Activated T-cell treated with anti-CD3 and anti-CD28 coated beads for 48 hours (primary cell): ENCODE measurements at regions not wholly inside any gene's neighbourhood (a gene's known extent, or its start where the extent isn't known, plus 50 kb on each side); places are given as distances from the start of the nearest gene placed in this dataset.

Source experiments
- DNase-seq: peaks from one replicate; pipeline ENCODE4 v3.0.0-alpha.2; 2020; ENCODE audit warnings: low read depth

GRCh38 chr4:43345323-43345925, 452.9 kb downstream of the GRXCR1 start:
- no peak for DNase-seq

DNA sequence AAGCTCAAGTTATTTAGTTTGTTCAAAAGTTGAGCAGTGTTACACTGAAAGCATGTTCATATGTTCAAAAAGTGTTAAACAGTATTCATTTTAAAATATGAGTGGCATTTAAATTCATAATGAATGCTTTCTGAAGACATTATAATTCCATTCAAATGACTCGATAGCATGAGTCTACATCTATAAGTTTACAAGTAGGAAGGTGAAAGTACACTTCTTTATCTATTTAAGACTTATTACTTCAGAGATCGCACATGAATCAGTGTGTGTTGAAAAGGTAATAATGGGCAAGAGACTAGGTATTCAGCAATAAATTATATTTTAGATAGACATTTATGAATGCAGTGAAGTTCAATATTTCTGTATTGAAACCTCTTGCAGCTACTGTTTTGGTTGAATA, 456.1 kb downstream of the GRXCR1 start:
- DNase-seq = no peak

DNA sequence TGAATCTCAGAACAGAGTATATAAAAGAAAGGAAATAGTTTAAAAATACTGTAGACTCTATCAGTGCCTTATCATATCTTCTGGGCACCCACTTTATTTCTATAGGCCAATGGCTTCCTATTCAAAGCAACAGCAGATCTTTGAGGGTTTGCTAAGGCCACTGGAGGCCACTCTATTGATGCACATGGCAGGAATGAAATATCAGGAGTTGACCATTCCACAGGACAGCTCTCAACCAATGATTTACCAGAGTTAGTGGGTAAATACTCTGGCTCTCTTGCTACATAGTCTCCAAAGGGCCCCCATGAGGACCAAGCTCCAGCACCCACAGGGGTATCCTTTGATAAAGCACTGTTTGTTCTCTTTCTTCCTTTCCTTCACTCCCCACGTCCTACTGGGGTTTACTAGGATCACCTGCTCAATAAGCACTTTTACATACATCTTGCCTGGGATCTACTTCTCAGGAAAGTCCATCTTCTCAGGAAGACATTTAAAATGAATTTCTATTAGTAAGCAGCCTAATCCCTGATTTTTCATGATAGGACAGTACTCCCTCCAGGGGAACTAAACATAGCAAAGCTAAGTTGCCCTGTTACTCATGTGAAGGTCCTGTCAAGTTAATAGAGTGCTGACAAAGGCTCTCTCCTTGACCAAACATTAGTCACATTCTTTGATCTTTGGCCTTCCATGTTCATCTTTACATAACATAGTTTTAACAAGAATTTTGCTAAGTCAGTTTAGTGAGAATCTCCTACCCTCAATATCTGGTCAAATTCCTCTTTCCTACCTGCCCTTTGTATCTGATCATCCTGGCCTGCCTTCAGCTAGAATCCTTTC, 459.7 kb downstream of the GRXCR1 start:
- DNase-seq = no peak

DNA sequence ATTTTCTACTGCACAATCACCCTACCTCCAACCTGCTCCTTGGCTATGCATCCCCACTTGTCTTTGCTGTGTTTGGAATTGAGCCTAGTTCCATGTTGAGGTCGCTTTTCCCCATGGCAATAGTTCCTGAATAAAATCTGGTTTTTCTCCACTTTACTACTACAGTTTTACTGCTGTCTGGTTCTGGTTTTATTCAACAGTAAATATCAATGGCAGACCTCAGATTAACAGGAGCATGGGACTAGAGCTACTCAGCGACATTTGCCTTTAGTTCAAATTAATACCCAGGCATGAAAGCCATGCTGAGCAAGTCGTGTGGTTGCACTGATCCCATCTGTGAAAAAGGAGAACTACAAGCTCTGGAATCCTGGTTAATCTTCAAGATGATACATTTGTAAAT, 460.3 kb downstream of the GRXCR1 start:
- no peak for DNase-seq

DNA sequence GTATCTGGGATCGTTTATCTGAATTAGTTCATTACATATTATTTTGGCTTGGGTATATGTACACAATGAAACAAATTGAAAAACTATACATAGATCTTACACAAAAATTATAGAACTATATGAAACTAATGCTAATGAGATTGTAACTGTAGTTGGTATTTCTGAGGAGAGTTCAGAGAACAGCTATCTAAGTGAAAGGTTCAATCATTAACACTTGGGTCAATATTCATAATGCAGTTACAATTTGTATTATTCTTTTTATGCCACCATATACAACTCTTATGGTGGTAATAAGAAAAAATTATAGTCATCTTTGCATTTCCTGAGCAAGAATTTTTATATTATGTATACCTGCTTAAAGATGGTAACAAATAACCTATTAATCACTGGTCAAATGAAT, 461.0 kb downstream of the GRXCR1 start:
- DNase-seq = no peak

DNA sequence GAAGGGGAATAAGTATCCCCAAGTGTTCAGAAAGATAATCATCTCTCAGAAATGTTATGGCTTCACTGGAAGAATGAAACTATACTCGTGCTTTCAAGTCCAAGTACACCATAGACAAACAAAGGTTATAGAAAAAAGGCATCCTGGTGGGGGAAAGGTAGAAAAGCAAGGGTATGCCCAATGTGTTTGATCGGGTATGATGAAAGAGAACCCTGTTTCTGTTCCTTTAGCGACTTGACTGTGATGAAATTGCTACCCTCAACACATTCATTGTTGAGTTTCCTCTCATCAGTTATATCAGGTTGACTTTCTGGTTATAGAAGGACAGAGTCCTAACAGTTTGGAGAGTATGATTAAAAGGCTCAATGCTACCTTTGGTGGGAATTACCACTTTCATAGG, 464.3 kb downstream of the GRXCR1 start:
- no peak for DNase-seq

DNA sequence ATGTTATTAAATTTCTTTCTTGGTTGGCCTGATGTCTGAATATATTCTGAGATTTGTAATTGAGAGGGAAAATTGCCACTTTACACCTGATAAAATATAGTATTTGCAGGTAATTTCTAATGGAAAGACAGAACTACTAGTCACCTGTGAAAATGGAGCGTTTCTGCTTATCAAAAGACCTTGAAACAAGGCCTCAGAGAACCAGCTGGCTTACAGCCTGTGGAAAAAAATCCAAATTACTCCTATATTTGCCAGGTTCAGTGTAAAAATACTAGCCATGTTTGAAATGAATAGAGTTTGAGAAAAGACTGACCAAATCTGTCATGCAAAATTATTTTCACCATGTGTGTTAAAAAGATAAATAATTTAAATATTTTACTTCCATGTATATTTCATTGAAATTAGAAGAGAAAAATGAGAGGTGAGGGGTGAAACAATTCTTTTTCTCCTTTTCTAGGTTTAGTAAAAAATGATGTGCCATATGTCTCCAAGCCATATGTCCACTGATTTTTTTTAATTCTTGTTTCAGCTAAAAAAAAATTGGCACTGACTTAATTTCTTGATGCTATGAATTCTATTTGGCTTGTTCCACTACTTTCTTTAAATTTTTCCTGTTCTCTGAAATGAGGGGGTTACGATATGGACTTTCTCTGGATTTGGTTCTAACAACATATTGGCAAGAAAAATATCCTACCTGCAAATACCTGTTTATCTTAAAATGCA, 464.9 kb downstream of the GRXCR1 start:
- no peak for DNase-seq

- no peak for DNase-seq
These were observed 467.8 kb downstream of the GRXCR1 start for GRCh38 chr4:43360296-43360695.

DNA sequence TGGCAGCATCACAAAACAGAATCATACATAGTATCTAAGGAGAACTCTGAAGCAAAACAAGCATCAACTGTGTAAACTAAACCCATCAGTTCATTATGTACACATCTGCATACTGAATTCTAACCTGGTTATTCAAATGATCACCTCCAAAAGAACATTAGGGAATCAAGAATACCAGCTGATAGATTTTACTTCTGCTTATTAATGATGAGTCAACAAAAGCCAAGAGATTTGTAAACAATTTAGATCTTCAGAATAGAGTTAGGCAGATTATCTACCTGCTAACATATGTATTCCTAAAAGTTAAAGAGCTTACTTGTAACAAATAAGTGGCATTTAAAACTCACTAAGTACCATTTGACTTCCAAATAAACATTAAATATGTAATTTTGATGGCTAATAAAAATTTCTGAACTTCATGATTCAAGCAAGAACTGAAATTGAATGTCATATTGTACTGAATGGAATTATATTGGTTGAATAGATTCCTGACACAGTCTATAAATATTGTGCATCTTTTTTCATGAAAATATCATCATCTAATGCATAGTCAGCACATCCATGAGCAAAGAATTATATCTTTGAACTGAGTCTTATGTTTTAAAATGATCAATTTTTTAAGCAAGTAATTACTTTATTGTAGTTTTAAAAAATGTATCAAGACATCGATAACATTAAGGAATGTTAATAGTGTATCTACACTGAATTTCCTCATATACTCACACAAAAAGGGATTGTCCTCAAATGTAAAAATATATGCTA, 470.5 kb downstream of the GRXCR1 start:
- no peak for DNase-seq

GRCh38 chr4:43369036-43369594, 476.6 kb downstream of the GRXCR1 start:
- no peak for DNase-seq

GRCh38 chr4:43373201-43373600, 480.7 kb downstream of the GRXCR1 start:
- no peak for DNase-seq

GRCh38 chr4:43374216-43374751, 481.8 kb downstream of the GRXCR1 start:
- no peak for DNase-seq

DNA sequence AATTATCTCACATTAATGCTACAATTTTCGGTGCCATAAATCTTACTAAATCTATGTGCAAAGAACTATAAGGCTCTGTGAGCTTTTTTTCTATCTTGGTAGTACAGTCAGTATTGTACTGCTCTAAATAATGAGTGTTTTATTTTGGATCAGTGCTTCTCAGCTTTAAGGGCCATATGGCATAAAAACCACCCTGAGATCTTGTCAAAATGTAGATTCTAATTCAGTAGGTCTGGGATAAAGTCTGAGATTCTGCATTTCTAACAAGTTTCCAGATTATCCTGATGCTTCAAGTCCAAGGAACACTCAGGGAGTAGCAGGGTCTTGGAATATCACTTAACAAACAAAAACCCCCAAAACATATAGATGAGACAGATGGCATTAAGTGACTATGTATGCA, 486.5 kb downstream of the GRXCR1 start:
- DNase-seq = no peak

DNA sequence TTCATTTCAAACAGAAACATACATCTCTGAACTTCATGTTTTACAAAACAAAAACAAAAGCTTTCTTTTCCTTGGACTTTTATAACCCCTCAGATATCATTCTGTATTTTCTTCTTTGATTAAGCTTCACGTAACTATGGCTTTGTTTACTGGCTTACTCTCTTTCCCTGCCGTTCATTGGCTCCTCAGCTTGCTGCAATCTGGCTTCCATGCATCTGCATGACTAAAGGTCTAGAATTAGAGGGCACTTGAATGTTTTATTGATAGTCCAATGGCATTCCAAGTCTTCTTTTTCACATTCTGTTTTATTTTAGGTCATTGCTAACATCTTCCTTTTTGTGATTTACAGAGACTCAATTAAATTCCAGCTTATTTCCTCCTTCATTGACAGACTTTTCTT, 487.6 kb downstream of the GRXCR1 start:
- no peak for DNase-seq

DNA sequence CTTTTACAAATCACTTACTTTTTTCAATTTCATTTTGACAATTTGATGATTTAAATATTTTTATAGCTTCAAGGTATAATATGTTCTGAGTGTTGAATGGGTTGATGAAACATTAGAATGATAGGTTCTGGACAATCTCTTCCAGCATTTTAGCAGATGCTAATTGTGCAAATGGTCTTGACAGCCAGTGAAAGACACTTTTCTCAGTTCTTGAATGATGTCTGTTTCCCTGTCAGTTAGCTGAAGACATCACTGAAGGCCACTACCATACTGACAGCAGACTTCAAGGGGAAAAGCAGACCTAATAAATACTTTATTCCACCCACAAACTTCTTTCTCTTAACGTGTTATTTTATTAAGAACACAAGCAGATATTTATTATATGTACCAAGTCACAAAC, 498.6 kb downstream of the GRXCR1 start:
- DNase-seq = no peak

DNA sequence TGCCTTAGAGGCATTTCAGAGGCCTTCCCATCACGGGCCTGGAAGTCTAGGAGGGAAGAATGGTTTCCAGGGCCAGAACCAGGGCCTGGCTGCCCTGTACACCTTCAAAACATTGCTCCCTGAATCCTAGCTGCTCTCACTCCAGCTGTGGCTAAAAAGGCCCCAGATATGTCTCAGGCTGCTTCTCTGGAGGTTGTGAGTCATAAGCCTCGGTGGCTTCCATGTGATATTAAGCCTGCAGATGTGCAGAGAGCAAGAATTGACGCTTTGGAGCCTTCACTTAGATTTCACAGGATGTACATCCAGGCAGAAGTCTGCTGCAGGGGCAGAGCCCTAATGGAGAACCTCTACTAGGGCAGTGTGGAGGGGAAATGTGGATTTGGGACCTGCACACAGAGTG, 502.5 kb downstream of the GRXCR1 start:
- no peak for DNase-seq

DNA sequence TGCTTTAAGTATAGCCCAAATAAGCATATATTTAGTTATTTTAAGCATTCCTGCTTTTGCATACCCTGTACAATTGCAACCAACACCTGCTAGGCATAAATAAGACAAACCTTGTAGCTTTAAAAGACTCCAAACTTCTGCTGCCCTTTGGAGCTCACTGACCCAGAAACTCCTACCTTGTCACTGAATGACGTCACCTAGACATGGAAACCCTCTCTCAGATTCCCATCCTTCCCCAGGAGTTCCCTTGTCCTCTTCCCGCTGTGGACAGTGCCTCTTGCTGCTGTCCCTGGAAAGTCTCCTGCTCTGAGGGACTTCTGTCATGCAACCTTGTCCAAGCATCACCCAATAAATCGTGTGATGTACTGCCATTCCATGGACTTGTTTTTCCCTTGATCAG, 507.2 kb downstream of the GRXCR1 start:
- no peak for DNase-seq

DNA sequence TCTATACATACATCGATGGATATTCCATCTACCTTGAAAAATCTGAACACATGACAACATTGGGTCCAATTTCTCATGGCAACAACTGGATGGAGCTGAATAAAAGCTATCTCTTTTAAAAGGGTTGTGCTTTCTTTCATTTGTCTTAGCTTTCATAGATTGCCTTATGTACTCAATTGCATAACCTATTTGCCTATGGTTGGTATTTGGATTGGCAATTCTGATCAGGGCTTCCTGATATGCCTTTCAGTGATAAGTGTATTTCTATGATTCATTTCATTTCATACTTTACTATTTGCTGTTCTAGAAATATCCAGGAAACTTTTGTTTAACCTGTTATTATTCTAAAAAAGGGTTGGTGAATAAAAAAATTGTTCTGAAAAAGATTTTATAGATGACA, 509.9 kb downstream of the GRXCR1 start:
- no peak for DNase-seq

- no peak for DNase-seq
These were observed 518.1 kb downstream of the GRXCR1 start for GRCh38 chr4:43410636-43411035.

DNA sequence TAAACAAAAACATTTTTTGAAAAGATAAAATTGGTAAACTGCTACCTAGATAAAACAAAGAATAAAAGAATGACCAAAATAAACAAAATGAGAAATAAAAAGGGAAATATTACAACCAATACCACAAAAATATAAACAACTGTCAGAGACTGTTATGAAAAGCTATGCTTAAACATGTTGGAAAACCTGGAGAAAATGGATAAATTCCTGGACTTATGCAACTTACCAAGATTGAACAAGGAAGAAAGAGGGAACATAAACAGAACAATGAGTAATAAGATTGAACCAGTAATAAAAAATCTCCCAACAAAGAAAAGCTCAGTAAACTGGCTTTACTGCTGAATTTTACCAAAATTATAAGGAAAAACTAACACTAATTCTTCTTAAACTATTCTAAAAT, 518.7 kb downstream of the GRXCR1 start:
- DNase-seq = no peak

GRCh38 chr4:43423276-43423675, 530.8 kb downstream of the GRXCR1 start:
- DNase-seq = no peak

- no peak for DNase-seq
These were observed 532.7 kb downstream of the GRXCR1 start for GRCh38 chr4:43425206-43425605.
